ENCODE measurements at regions not wholly inside any gene's neighbourhood (a gene's known extent, or its start where the extent isn't known, plus 50 kb on each side); places are given as distances from the start of the nearest gene placed in this dataset.

DNA sequence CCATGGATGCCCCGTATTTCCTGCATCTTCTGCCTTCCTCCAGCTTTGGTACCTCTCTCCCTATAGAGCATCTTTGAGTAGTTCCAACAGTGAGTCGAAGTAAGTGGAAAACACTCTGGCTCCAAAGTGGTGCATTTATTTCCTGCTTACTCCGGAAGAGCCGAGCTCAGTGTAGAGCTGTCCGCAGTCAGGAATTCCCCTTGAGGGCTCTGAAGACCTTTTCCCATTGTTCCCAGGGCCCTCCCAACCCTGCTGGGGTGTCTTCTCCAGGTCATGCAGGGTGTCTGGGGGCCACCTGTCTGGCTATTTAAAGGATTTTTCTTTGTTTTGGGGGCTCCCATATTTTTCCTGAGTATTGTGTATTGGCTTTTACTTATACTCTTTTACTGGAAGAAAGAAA, 118.6 kb upstream of the MXRA5 start:
- TF ChIP-seq FOXA2 (IDR thresholded peaks at IDR 0.05) (no peak), YY1 (IDR thresholded peaks at IDR 0.05) (no peak)

All from liver (tissue), 1 donor.